ENCODE measurements at regions not wholly inside any gene's neighbourhood (a gene's known extent, or its start where the extent isn't known, plus 50 kb on each side); places are given as distances from the start of the nearest gene placed in this dataset.

GRCh38 chr10:113309791-113310190 lies 243.1 kb upstream of the HABP2 start:
- TF ChIP-seq ZNF785 (tag by site-specific recombination; IDR thresholded peaks at IDR 0.05), result no peak
- TF ChIP-seq SP2 (tag by site-specific recombination; IDR thresholded peaks at IDR 0.05), result no peak
- no peak for TF ChIP-seq HOXA7 (CRISPR knock-in tag; IDR thresholded peaks at IDR 0.05; ENCODE audit: borderline replicate concordance)
- TF ChIP-seq YY1 (tag by site-specific recombination; IDR thresholded peaks at IDR 0.05), result no peak
- TF ChIP-seq ZNF221 (tag by site-specific recombination; IDR thresholded peaks at IDR 0.05; ENCODE audit: borderline replicate concordance), result no peak
- TF ChIP-seq, protein P1, sequence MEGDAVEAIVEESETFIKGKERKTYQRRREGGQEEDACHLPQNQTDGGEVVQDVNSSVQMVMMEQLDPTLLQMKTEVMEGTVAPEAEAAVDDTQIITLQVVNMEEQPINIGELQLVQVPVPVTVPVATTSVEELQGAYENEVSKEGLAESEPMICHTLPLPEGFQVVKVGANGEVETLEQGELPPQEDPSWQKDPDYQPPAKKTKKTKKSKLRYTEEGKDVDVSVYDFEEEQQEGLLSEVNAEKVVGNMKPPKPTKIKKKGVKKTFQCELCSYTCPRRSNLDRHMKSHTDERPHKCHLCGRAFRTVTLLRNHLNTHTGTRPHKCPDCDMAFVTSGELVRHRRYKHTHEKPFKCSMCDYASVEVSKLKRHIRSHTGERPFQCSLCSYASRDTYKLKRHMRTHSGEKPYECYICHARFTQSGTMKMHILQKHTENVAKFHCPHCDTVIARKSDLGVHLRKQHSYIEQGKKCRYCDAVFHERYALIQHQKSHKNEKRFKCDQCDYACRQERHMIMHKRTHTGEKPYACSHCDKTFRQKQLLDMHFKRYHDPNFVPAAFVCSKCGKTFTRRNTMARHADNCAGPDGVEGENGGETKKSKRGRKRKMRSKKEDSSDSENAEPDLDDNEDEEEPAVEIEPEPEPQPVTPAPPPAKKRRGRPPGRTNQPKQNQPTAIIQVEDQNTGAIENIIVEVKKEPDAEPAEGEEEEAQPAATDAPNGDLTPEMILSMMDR (tag by site-specific recombination; IDR thresholded peaks at IDR 0.05), result no peak
- TF ChIP-seq, protein P2, sequence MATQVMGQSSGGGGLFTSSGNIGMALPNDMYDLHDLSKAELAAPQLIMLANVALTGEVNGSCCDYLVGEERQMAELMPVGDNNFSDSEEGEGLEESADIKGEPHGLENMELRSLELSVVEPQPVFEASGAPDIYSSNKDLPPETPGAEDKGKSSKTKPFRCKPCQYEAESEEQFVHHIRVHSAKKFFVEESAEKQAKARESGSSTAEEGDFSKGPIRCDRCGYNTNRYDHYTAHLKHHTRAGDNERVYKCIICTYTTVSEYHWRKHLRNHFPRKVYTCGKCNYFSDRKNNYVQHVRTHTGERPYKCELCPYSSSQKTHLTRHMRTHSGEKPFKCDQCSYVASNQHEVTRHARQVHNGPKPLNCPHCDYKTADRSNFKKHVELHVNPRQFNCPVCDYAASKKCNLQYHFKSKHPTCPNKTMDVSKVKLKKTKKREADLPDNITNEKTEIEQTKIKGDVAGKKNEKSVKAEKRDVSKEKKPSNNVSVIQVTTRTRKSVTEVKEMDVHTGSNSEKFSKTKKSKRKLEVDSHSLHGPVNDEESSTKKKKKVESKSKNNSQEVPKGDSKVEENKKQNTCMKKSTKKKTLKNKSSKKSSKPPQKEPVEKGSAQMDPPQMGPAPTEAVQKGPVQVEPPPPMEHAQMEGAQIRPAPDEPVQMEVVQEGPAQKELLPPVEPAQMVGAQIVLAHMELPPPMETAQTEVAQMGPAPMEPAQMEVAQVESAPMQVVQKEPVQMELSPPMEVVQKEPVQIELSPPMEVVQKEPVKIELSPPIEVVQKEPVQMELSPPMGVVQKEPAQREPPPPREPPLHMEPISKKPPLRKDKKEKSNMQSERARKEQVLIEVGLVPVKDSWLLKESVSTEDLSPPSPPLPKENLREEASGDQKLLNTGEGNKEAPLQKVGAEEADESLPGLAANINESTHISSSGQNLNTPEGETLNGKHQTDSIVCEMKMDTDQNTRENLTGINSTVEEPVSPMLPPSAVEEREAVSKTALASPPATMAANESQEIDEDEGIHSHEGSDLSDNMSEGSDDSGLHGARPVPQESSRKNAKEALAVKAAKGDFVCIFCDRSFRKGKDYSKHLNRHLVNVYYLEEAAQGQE (tag by site-specific recombination; IDR thresholded peaks at IDR 0.05), result no peak
- no peak for TF ChIP-seq ZNF214 (tag by site-specific recombination; IDR thresholded peaks at IDR 0.05; ENCODE audit: borderline replicate concordance)
- TF ChIP-seq ZNF645 (tag by site-specific recombination; IDR thresholded peaks at IDR 0.05), result no peak
- no peak for TF ChIP-seq ZNF311 (tag by site-specific recombination; IDR thresholded peaks at IDR 0.05; ENCODE audit: borderline replicate concordance)
- TF ChIP-seq ZNF701 (tag by site-specific recombination; IDR thresholded peaks at IDR 0.05), result no peak
- no peak for TF ChIP-seq ZNF768 (tag by site-specific recombination; IDR thresholded peaks at IDR 0.05)
- no peak for TF ChIP-seq ZNF416 (tag by site-specific recombination; IDR thresholded peaks at IDR 0.05)

Measured in HEK293 (cell line).